KMS-11 (cell line): ENCODE measurements at regions not wholly inside any gene's neighbourhood (a gene's known extent, or its start where the extent isn't known, plus 50 kb on each side); places are given as distances from the start of the nearest gene placed in this dataset.
"Not testable (repeated sequence)": the region's sequence is repeated elsewhere in the genome, so short reads cannot be mapped to it uniquely, and the experiment has no call there.

Experiments used
- H2AFZ ChIP-seq: fragments of 200-600 bp; sonication (generic); 2 replicates; pipeline ENCODE4 v1.6.1; 2016; ENCODE audit warnings: antibody characterized with exemption, mixed run types, low read depth
- H3K27ac ChIP-seq: fragments of 200-600 bp; sonication (generic); 2 replicates; pipeline ENCODE4 v1.6.1; 2016; ENCODE audit warnings: mild to moderate bottlenecking, mixed run types
- H3K27me3 ChIP-seq: fragments of 200-600 bp; sonication (generic); 2 replicates; pipeline ENCODE4 v1.6.1; 2017; ENCODE audit warnings: mild to moderate bottlenecking, low read depth, mixed run types, moderate library complexity; ENCODE audit not compliant: insufficient read depth
- H3K36me3 ChIP-seq: fragments of 200-600 bp; sonication (generic); 2 replicates; pipeline ENCODE4 v1.6.1; 2017; ENCODE audit warnings: mild to moderate bottlenecking, mixed run types; ENCODE audit not compliant: insufficient read depth
- H3K4me1 ChIP-seq: fragments of 200-600 bp; sonication (generic); 2 replicates; pipeline ENCODE4 v1.6.1; 2016; ENCODE audit warnings: mild to moderate bottlenecking, low read depth, mixed run types; ENCODE audit not compliant: poor library complexity, severe bottlenecking
- H3K4me2 ChIP-seq: fragments of 200-600 bp; sonication (generic); 2 replicates; pipeline ENCODE4 v1.7.0; 2016; ENCODE audit warnings: mild to moderate bottlenecking, mixed run types
- H3K4me3 ChIP-seq: fragments of 200-600 bp; sonication (generic); IDR thresholded peaks from 2 replicates; pipeline ENCODE4 v1.6.1; 2017; ENCODE audit warnings: low read depth, low read length, mixed read lengths; ENCODE audit not compliant: insufficient read depth
- H3K79me2 ChIP-seq: fragments of 200-600 bp; sonication (generic); 2 replicates; pipeline ENCODE4 v1.6.1; 2016; ENCODE audit warnings: low read depth, mixed run types; ENCODE audit not compliant: insufficient read depth
- H3K9ac ChIP-seq: fragments of 200-600 bp; sonication (generic); 2 replicates; pipeline ENCODE4 v1.6.1; 2016; ENCODE audit warnings: mild to moderate bottlenecking, mixed run types
- H4K20me1 ChIP-seq: fragments of 200-600 bp; sonication (generic); 2 replicates; pipeline ENCODE4 v1.6.1; 2016; ENCODE audit warnings: mild to moderate bottlenecking, mixed run types; ENCODE audit not compliant: insufficient read depth
- CTCF ChIP-seq: fragments of 200-600 bp; sonication (generic); conservative IDR thresholded peaks from 2 replicates; pipeline ENCODE4 v1.6.1; 2017; ENCODE audit warnings: low read depth, mild to moderate bottlenecking, antibody characterized with exemption, low read length, moderate library complexity, mixed read lengths

DNA sequence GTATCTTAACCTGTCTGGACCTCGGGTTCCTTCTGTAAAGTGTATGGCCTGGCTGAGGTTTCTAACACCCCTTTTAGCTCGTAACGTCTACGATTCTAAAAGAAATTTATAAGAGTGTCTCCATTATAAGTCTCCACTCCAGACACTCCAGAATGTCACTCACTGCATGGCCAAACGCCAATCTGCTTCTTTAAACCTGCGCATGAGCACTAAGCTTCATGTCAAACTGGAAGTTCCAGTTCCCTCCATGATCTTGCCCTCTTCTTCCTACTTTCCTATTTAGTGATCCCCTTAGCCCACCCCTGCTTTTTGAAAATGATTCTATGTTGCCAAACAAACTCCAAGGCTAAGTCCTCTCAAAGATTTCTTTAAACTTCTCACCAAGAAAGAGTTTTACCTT is 241.4 kb upstream of the NPVF start:
- Histone ChIP-seq H3K4me1 (no peaks in the 10 kb centered on the region), H3K9ac (no peak overlapping the region), H4K20me1 (no peaks in the 10 kb centered on the region), H3K79me2 (no peaks in the 10 kb centered on the region), H3K36me3 (no peaks in the 10 kb centered on the region), H3K27ac (no peak overlapping the region), H3K27me3 (no peaks in the 10 kb centered on the region), H3K4me3 (no peak overlapping the region), H2AFZ (no peak overlapping the region), H3K4me2 (no peak overlapping the region)
- no peak for TF ChIP-seq CTCF

DNA sequence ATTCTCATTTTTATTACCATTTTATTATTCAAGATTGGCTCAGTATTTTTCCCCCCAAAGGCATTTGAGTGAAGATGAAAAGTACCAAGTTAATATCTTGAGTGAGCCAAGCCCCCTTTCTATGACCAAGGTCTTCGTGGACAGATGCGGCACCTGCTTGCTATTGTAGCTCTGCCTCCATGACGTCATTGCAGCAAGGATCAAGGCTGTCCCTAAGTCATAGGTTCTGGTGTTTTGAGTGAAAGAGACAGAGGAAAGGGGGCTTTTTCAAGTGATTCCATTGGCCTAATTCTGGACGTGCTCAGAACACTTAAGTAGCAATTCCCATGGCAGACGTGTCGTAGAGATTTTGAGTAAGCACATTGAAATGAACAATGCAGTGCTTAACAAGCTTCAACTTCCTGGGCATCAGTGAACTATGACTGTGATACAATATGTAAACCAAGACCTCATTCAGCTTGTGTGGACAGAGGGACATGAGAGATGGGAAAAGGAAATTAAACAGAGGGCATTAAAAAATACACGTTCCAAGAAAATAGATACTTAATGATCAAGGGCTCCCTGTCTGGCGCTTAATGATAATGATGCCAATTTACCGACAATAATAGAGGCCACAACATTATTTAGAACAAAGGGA is 248.7 kb upstream of the NPVF start:
- Histone ChIP-seq H3K27me3 (no peaks in the 10 kb centered on the region), H3K9ac (no peak overlapping the region), H3K4me1 (no peaks in the 10 kb centered on the region), H3K79me2 (no peaks in the 10 kb centered on the region), H3K27ac (no peak overlapping the region), H2AFZ (no peak overlapping the region), H4K20me1 (no peaks in the 10 kb centered on the region), H3K4me3 (no peak overlapping the region), H3K36me3 (no peaks in the 10 kb centered on the region), H3K4me2 (no peak overlapping the region)
- no peak for TF ChIP-seq CTCF

DNA sequence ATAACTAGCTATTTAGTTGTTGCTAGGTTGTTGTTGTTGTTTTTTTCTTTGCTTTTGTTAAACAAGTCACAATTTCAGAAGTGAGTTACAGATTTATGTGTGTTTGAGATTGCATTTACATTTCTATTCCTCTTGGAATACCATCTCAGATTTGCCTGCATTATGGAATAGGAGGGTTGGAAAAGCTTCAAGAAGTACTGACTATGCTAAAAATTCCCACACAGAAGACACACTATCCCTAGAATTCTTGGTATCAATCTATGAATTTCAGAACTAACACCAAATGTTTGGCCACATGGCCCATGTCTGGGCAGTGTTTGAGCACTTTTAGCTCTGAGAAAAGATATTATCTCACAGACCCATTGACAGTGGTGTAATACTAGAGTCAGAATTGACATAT is 249.9 kb upstream of the NPVF start:
- not testable (repeated sequence) for H3K4me1 ChIP-seq, H3K79me2 ChIP-seq, H3K9ac ChIP-seq, H3K36me3 ChIP-seq, H3K4me3 ChIP-seq, H3K27ac ChIP-seq, H3K4me2 ChIP-seq, H3K27me3 ChIP-seq, H4K20me1 ChIP-seq, H2AFZ ChIP-seq

GRCh38 chr7:25478925-25479324 is 250.6 kb upstream of the NPVF start:
- no peak overlapping the region for H3K9ac ChIP-seq
- no peaks in the 10 kb centered on the region for H3K79me2 ChIP-seq
- no peak overlapping the region for H2AFZ ChIP-seq
- no peak overlapping the region for H3K4me3 ChIP-seq
- no peak overlapping the region for H3K4me2 ChIP-seq
- TF ChIP-seq CTCF: no peak
- H3K27ac ChIP-seq: no peak overlapping the region
- no peaks in the 10 kb centered on the region for H3K27me3 ChIP-seq
- H3K4me1 ChIP-seq: no peaks in the 10 kb centered on the region
- H4K20me1 ChIP-seq: no peaks in the 10 kb centered on the region
- no peaks in the 10 kb centered on the region for H3K36me3 ChIP-seq

DNA sequence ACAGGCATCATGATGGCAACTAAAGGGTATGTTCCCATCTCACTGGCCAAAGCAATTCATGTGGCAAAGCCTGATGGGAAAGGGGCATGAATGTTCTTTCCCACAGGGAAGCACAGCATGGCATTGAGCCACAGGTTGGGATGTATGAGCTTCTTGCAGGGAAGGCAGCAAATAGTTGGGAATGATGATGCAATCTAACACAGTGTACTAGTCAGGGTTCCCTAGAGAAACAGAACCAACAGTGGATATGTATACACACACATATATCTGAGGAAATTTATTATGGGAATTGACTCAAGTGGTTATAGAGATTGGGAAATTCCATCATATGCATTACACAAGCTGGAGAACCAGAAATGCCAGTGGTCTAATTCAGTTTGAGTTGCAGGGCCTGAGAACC is 253.6 kb upstream of the NPVF start:
- Histone ChIP-seq H3K36me3 (no peaks in the 10 kb centered on the region), H3K27ac (no peak overlapping the region), H3K9ac (no peak overlapping the region), H2AFZ (no peak overlapping the region), H3K4me2 (no peak overlapping the region), H3K79me2 (no peaks in the 10 kb centered on the region), H3K4me3 (no peak overlapping the region), H3K4me1 (no peaks in the 10 kb centered on the region), H4K20me1 (no peaks in the 10 kb centered on the region), H3K27me3 (no peaks in the 10 kb centered on the region)
- no peak for TF ChIP-seq CTCF
